Pancreas (tissue), 10 donors: ENCODE measurements at regions not wholly inside any gene's neighbourhood (a gene's known extent, or its start where the extent isn't known, plus 50 kb on each side); places are given as distances from the start of the nearest gene placed in this dataset.

Experiments used
- ATAC-seq, 4 donors: fragments of 200-7000 bp; cut with Tn5 transposase; one replicate each; pipeline versions ENCODE4 v1.8.0 to v1.9.1; 2020; ENCODE audit warnings: mild to moderate bottlenecking in 4 of 4, moderate library complexity in 4 of 4
- DNase-seq, 6 donors: peaks; one replicate each; pipeline ENCODE4 v3.0.0-alpha.2; 2020
- FAIRE-seq: peaks from 2 replicates; lab custom pipeline; 2012; peaks lifted over from hg19 to GRCh38; lab: Jason Lieb, UNC
- H3K27ac ChIP-seq, 4 donors: fragments of 200-600 bp; sonication (generic); 1 replicate in 3 of 4; 2 replicates in 1 of 4; pipeline versions ENCODE4 v1.5.0 to v1.8.0; 2020
- H3K27me3 ChIP-seq, 4 donors: fragments of 200-600 bp; one replicate each; pipeline ENCODE4 v1.8.0; 2021
- H3K36me3 ChIP-seq, 3 donors: fragments of 200-600 bp; sonication (generic) in 1 of 3; one replicate each; pipeline versions ENCODE4 v1.5.0 to v1.8.0; 2020 to 2021
- H3K4me1 ChIP-seq, 3 donors: fragments of 200-600 bp; one replicate each; pipeline ENCODE4 v1.8.0; 2021
- H3K4me3 ChIP-seq, 4 donors: fragments of 200-600 bp; sonication (generic) in 2 of 4; one replicate each; pipeline versions ENCODE4 v1.5.0 to v1.8.0; 2020 to 2021
- H3K9me3 ChIP-seq, 4 donors: fragments of 200-600 bp; one replicate each; pipeline ENCODE4 v1.8.0; 2021
- WGBS, 2 donors: extraction: QIAGEN DNeasy Blood & Tissue Kit; methylation state at CpG; one replicate each; pipeline ENCODE4 v1.1.7; 2013; 5-methylcytosine and 5-hydroxymethylcytosine counted together
- intact Hi-C, 3 donors: fragments of 100-400 bp; cut with DNase I; formaldehyde crosslinking; loops; one replicate each; pipeline versions ENCODE4 v1.11.1 to v1.14.2; 2022
- TF ChIP-seq, protein P1 (sequence below), 4 donors: fragments of 200-600 bp; sonication (generic) in 3 of 4; IDR thresholded peaks; one replicate each; pipeline versions ENCODE4 v1.5.0 to v1.8.0; 2021; ENCODE audit warnings: antibody characterized with exemption in 4 of 4
- donor health status: healthy with polysubstance abuse.
- donor health status: DM: no; HTN: no; CAD: no; lungs with moderate emphysema.
- donor health status: DM: no; HTN: no; CAD: no.
- donor health status: control.
- donor health status: control.
- donor health status: Bipolar disorder and iron deficiency.
- donor health status: DM: yes; HTN: yes; CAD: no.
- donor health status: DM: no; HTN: no; CAD: no.
- donor health status: DM: no; HTN: no; CAD: no.
- donor health status: DM: yes; HTN: yes; CAD: no.

DNA sequence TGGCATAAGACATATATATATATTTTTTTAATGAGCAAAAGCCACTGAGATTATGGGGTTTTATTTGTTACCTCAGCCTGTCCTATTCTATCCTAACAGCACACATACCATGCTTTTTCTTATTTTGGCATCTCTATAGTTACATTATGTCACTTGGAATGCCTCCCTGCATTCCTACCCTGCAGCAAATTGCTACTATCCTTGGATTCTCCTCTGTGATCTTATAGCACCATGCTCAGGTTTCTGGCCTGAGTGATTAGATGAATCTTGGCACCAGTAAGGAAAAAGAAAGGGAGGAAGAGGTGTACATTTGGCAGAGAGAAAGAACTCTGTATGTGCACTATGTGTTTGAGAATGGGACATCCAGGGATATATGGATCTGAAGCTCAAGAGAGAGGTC lies 86.3 kb upstream of the PELI1 start:
- no peaks in the 10 kb centered on the region for H3K27me3 ChIP-seq
- H3K36me3 ChIP-seq: no peaks in the 10 kb centered on the region
- TF ChIP-seq, protein P1, sequence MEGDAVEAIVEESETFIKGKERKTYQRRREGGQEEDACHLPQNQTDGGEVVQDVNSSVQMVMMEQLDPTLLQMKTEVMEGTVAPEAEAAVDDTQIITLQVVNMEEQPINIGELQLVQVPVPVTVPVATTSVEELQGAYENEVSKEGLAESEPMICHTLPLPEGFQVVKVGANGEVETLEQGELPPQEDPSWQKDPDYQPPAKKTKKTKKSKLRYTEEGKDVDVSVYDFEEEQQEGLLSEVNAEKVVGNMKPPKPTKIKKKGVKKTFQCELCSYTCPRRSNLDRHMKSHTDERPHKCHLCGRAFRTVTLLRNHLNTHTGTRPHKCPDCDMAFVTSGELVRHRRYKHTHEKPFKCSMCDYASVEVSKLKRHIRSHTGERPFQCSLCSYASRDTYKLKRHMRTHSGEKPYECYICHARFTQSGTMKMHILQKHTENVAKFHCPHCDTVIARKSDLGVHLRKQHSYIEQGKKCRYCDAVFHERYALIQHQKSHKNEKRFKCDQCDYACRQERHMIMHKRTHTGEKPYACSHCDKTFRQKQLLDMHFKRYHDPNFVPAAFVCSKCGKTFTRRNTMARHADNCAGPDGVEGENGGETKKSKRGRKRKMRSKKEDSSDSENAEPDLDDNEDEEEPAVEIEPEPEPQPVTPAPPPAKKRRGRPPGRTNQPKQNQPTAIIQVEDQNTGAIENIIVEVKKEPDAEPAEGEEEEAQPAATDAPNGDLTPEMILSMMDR (IDR thresholded peaks at IDR 0.05): no peak
- H3K27ac ChIP-seq: no peak overlapping the region
- no peak for ATAC-seq
- peaks cover 0 to 5% (median 0%) of the 10 kb centered on the region in 3 donors for H3K4me1 ChIP-seq
- H3K9me3 ChIP-seq: no peaks in the 10 kb centered on the region
- no peak for DNase-seq
- H3K4me3 ChIP-seq: no peak overlapping the region
- no peak for FAIRE-seq
- intact Hi-C loops: no loop called here

- TF ChIP-seq, protein P1 (IDR thresholded peaks at IDR 0.05): no peak
- peaks cover 0 to 5% (median 0%) of the 10 kb centered on the region in 3 donors for H3K4me1 ChIP-seq
- H3K27ac ChIP-seq: no peak overlapping the region
- 95 to 98% methylated on average over 2 of the region's 2 CpGs for WGBS, 2 donors
- FAIRE-seq (no peak), DNase-seq (no peak), ATAC-seq (no peak)
- intact Hi-C loops: no loop called here
- H3K4me3 ChIP-seq: no peak overlapping the region
- no peaks in the 10 kb centered on the region for H3K27me3 ChIP-seq
- H3K36me3 ChIP-seq: no peaks in the 10 kb centered on the region
- no peaks in the 10 kb centered on the region for H3K9me3 ChIP-seq
These were observed 88.0 kb upstream of the PELI1 start for GRCh38 chr2:64232266-64232665.

- Histone ChIP-seq H3K9me3 (no peaks in the 10 kb centered on the region), H3K27me3 (no peaks in the 10 kb centered on the region), H3K4me3 (no peak overlapping the region), H3K36me3 (no peaks in the 10 kb centered on the region), H3K4me1 (no peaks in the 10 kb centered on the region), H3K27ac (no peak overlapping the region)
- 67 to 74% methylated on average over 4 of the region's 4 CpGs for WGBS, 2 donors
- FAIRE-seq: no peak
- TF ChIP-seq, protein P1 (IDR thresholded peaks at IDR 0.05): no peak
- intact Hi-C loops: no loop called here
- DNase-seq: no peak
- no peak for ATAC-seq
These were observed 89.2 kb upstream of the PELI1 start for GRCh38 chr2:64233376-64233922.

DNA sequence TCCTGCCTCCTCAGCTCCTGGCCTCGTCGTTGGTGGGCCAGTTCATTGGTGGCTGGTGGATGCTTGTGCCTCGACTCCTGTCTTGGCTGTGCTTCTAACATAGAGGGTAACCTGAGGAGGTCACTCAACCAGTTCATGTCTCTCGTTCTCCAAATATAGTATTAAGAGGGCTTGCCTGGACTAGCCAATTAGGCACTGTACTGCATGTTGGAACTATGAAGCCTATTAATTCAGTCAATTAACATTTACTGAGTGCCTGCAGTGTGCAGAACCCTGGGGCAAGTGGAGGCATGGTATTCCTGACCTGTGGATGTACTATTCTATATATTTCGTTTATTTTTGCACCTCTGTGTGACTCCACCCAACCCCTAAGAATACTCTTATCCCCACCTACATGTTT lies 89.9 kb upstream of the PELI1 start:
- Histone ChIP-seq H3K4me3 (no peak overlapping the region), H3K9me3 (no peaks in the 10 kb centered on the region), H3K4me1 (no peaks in the 10 kb centered on the region), H3K27me3 (no peaks in the 10 kb centered on the region), H3K36me3 (no peaks in the 10 kb centered on the region), H3K27ac (no peak overlapping the region)
- FAIRE-seq (no peak), ATAC-seq (no peak), DNase-seq (no peak)
- TF ChIP-seq, protein P1 (IDR thresholded peaks at IDR 0.05): no peak
- WGBS, 2 donors: 72 to 80% methylated on average over 5 of the region's 5 CpGs
- intact Hi-C loops: no loop called here

- no peak for FAIRE-seq
- no peak for ATAC-seq
- Histone ChIP-seq H3K27me3 (no peaks in the 10 kb centered on the region), H3K27ac (no peak overlapping the region), H3K36me3 (no peaks in the 10 kb centered on the region), H3K4me1 (no peaks in the 10 kb centered on the region), H3K9me3 (no peaks in the 10 kb centered on the region), H3K4me3 (no peak overlapping the region)
- no peak for DNase-seq
- intact Hi-C loops: no loop called here
- WGBS, 2 donors: 75 to 81% methylated on average over 2 to 3 of the region's 3 CpGs
- TF ChIP-seq, protein P1 (IDR thresholded peaks at IDR 0.05): no peak
These were observed 90.6 kb upstream of the PELI1 start for GRCh38 chr2:64234785-64235184.
